ENCODE measurements at regions not wholly inside any gene's neighbourhood (a gene's known extent, or its start where the extent isn't known, plus 50 kb on each side); places are given as distances from the start of the nearest gene placed in this dataset.

DNA sequence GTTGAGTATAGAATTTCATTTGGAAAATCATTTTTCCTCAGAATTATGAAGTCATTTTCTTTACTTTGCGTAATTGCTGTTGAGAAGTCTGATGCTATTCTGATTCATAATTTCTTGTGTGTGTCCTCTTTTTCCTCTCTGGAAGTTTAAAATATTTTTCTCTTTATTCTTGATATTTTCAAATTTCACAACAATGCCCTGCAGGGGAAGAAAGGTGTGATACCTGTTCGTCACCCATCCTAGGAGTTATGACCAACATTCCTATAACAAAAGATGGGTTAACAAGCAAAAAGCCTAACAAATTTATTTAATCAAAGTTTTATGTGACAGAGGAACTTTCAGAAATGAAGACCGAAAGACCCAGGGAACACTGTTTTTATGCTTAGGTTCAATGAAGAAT, 171.5 kb upstream of the AKIRIN2 start:
- no peaks in the 10 kb centered on the region for H3K27me3 ChIP-seq (ENCODE audit: control insufficient read depth, extremely low read depth, insufficient read depth, low read length)
- no peak overlapping the region for H3K9ac ChIP-seq (ENCODE audit: control insufficient read depth, extremely low read depth, insufficient read depth, low read length)
- no peak overlapping the region for H3K27ac ChIP-seq (ENCODE audit: control insufficient read depth, insufficient read depth, low read length)
- TF ChIP-seq, protein P1, sequence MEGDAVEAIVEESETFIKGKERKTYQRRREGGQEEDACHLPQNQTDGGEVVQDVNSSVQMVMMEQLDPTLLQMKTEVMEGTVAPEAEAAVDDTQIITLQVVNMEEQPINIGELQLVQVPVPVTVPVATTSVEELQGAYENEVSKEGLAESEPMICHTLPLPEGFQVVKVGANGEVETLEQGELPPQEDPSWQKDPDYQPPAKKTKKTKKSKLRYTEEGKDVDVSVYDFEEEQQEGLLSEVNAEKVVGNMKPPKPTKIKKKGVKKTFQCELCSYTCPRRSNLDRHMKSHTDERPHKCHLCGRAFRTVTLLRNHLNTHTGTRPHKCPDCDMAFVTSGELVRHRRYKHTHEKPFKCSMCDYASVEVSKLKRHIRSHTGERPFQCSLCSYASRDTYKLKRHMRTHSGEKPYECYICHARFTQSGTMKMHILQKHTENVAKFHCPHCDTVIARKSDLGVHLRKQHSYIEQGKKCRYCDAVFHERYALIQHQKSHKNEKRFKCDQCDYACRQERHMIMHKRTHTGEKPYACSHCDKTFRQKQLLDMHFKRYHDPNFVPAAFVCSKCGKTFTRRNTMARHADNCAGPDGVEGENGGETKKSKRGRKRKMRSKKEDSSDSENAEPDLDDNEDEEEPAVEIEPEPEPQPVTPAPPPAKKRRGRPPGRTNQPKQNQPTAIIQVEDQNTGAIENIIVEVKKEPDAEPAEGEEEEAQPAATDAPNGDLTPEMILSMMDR (optimal IDR thresholded peaks at IDR 0.05 in 1 of 3, IDR thresholded peaks at IDR 0.05 in 1 of 3, conservative IDR thresholded peaks at IDR 0.05 in 1 of 3; ENCODE audit: extremely low read depth in 1 of 3, insufficient read depth in 2 of 3, low read length in 3 of 3): no peak
- TF ChIP-seq EZH2 (IDR thresholded peaks at IDR 0.05; ENCODE audit: low read length): no peak
- dilution Hi-C loops (cut with MboI; ENCODE audit: extremely low pct_ligation_motif_present, low sequenced_read_pairs): no loop called here
- no peak overlapping the region for H2AFZ ChIP-seq (ENCODE audit: control insufficient read depth, low read length)
- no peaks in the 10 kb centered on the region for H4K20me1 ChIP-seq (ENCODE audit: control insufficient read depth, extremely low read depth, insufficient read depth, low read length)
- H3K79me2 ChIP-seq (ENCODE audit: control insufficient read depth, insufficient read depth, low read length): no peaks in the 10 kb centered on the region
- no peaks in the 10 kb centered on the region for H3K4me1 ChIP-seq (ENCODE audit: control insufficient read depth, extremely low read depth, insufficient read depth, low read length)
- no peak overlapping the region for H3K4me3 ChIP-seq (ENCODE audit: control insufficient read depth in 2 of 3, extremely low read depth in 1 of 3, insufficient read depth in 2 of 3, low read depth in 1 of 3, low read length in 3 of 3)
- FAIRE-seq (no peak), DNase-seq (ENCODE audit: low read depth, low spot score) (no peak)
- no peaks in the 10 kb centered on the region for H3K9me1 ChIP-seq (ENCODE audit: control insufficient read depth, extremely low read depth, insufficient read depth, low read length)
- H3K4me2 ChIP-seq (ENCODE audit: control insufficient read depth, extremely low read depth, insufficient read depth, low read depth, low read length): no peak overlapping the region
- H3K36me3 ChIP-seq (ENCODE audit: control insufficient read depth in 2 of 2, extremely low read depth in 1 of 2, insufficient read depth in 2 of 2, low read length in 2 of 2): no peaks in the 10 kb centered on the region
- no peaks in the 10 kb centered on the region for H3K9me3 ChIP-seq (ENCODE audit: control insufficient read depth, low read depth, low read length)

DNA sequence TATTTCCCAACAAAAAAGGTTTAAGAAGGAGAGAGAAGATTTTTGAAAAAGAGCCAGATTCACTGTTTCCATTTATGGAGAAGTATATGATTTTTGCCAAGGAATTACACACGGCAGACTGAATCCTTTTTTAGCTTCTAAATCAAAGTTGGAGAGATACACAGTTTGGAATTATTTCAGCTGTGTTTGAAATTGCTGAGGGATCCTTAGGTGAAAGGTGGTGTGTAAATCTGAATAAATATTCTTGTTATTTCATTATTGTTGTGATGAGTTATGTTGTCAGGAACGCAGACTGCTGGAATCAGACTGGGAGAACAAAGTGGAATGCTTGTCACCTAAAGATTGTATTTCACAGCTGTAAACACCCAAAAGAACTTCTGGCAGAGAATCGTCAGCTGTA, 168.5 kb upstream of the AKIRIN2 start:
- H2AFZ ChIP-seq (ENCODE audit: control insufficient read depth, low read length): no peak overlapping the region
- H3K79me2 ChIP-seq (ENCODE audit: control insufficient read depth, insufficient read depth, low read length): no peaks in the 10 kb centered on the region
- H3K27ac ChIP-seq (ENCODE audit: control insufficient read depth, insufficient read depth, low read length): no peak overlapping the region
- H3K4me2 ChIP-seq (ENCODE audit: control insufficient read depth, extremely low read depth, insufficient read depth, low read depth, low read length): no peak overlapping the region
- H3K9me1 ChIP-seq (ENCODE audit: control insufficient read depth, extremely low read depth, insufficient read depth, low read length): no peaks in the 10 kb centered on the region
- H3K4me1 ChIP-seq (ENCODE audit: control insufficient read depth, extremely low read depth, insufficient read depth, low read length): no peaks in the 10 kb centered on the region
- DNase-seq (ENCODE audit: low read depth, low spot score) (no peak), FAIRE-seq (no peak)
- no peaks in the 10 kb centered on the region for H3K9me3 ChIP-seq (ENCODE audit: control insufficient read depth, low read depth, low read length)
- no peaks in the 10 kb centered on the region for H3K36me3 ChIP-seq (ENCODE audit: control insufficient read depth in 2 of 2, extremely low read depth in 1 of 2, insufficient read depth in 2 of 2, low read length in 2 of 2)
- no peak overlapping the region for H3K4me3 ChIP-seq (ENCODE audit: control insufficient read depth in 2 of 3, extremely low read depth in 1 of 3, insufficient read depth in 2 of 3, low read depth in 1 of 3, low read length in 3 of 3)
- no peak for TF ChIP-seq EZH2 (IDR thresholded peaks at IDR 0.05; ENCODE audit: low read length)
- TF ChIP-seq, protein P1 (optimal IDR thresholded peaks at IDR 0.05 in 1 of 3, IDR thresholded peaks at IDR 0.05 in 1 of 3, conservative IDR thresholded peaks at IDR 0.05 in 1 of 3; ENCODE audit: extremely low read depth in 1 of 3, insufficient read depth in 2 of 3, low read length in 3 of 3): no peak
- no peaks in the 10 kb centered on the region for H3K27me3 ChIP-seq (ENCODE audit: control insufficient read depth, extremely low read depth, insufficient read depth, low read length)
- dilution Hi-C loops (cut with MboI; ENCODE audit: extremely low pct_ligation_motif_present, low sequenced_read_pairs): no loop called here
- no peaks in the 10 kb centered on the region for H4K20me1 ChIP-seq (ENCODE audit: control insufficient read depth, extremely low read depth, insufficient read depth, low read length)
- H3K9ac ChIP-seq (ENCODE audit: control insufficient read depth, extremely low read depth, insufficient read depth, low read length): no peak overlapping the region
